Transverse colon (tissue), 4 donors: ENCODE measurements at regions not wholly inside any gene's neighbourhood (a gene's known extent, or its start where the extent isn't known, plus 50 kb on each side); places are given as distances from the start of the nearest gene placed in this dataset.

Experiments used
- DNase-seq: peaks from one replicate; pipeline ENCODE4 v3.0.0-alpha.2; 2019
- H3K27ac ChIP-seq, 4 donors: fragments of 200-600 bp; sonication (generic); 2 replicates each; pipeline ENCODE4 v1.5.1; 2016 to 2018; ENCODE audit warnings: inconsistent platforms in 4 of 4
- H3K27me3 ChIP-seq: fragments of 200-600 bp; sonication (generic); 2 replicates; pipeline ENCODE4 v1.5.1; 2017; ENCODE audit warnings: inconsistent platforms
- H3K36me3 ChIP-seq, 4 donors: fragments of 200-600 bp; sonication (generic); 2 replicates each; pipeline ENCODE4 v1.5.1; 2017 to 2019; ENCODE audit warnings: inconsistent platforms in 4 of 4
- H3K4me1 ChIP-seq, 4 donors: fragments of 200-600 bp; sonication (generic); 2 replicates each; pipeline ENCODE4 v1.5.1; 2017 to 2020; ENCODE audit warnings: inconsistent platforms in 4 of 4
- H3K4me3 ChIP-seq, 4 donors: fragments of 200-600 bp; sonication (generic); 1 replicate in 1 of 4; 2 replicates in 3 of 4; pipeline versions ENCODE4 v1.5.1 to v1.6.1; 2017 to 2019; ENCODE audit warnings: inconsistent platforms in 4 of 4
- H3K9me3 ChIP-seq, 2 donors: fragments of 200-600 bp; sonication (generic); 2 replicates each; pipeline ENCODE4 v1.5.1; 2017 to 2019; ENCODE audit warnings: inconsistent platforms in 2 of 2
- EP300 ChIP-seq: sonication (generic); formaldehyde crosslinking; IDR thresholded peaks from one replicate; pipeline ENCODE4 v1.6.1; 2017; ENCODE audit warnings: antibody characterized with exemption, low read depth
- POLR2A ChIP-seq: fragments of 450-650 bp; IDR thresholded peaks from one replicate; pipeline ENCODE4 v1.6.1; 2016; ENCODE audit warnings: antibody characterized with exemption, mild to moderate bottlenecking, moderate library complexity
- POLR2AphosphoS5 ChIP-seq, 3 donors: sonication (generic); formaldehyde crosslinking; IDR thresholded peaks; one replicate each; pipeline ENCODE4 v1.6.1; 2016; ENCODE audit warnings: antibody characterized with exemption in 3 of 3
- WGBS, 2 donors: methylation state at CpG; one replicate each; pipeline ENCODE4 v1.1.5; 2018; ENCODE audit warnings: low coverage in 1 of 2; 5-methylcytosine and 5-hydroxymethylcytosine counted together
- in situ Hi-C, 4 donors: fragments of 200-750 bp; cut with MboI; loops; one replicate each; pipeline versions ENCODE4 v1.15.0 to v1.15.1; 2017; ENCODE audit warnings: low sequenced_read_pairs in 3 of 4, low pct_ligation_motif_present in 1 of 4, low pct_unique_long_range_greater_than_20kb in 1 of 4
- intact Hi-C: fragments of 100-400 bp; cut with DNase I; formaldehyde crosslinking; loops from one replicate; pipeline ENCODE4 v1.15.1; 2023; ENCODE audit warnings: low total_unique reads
- TF ChIP-seq, protein P1 (sequence below), 5 experiments: fragments of 200-600 bp in 3 of 5; fragments of 450-650 bp in 2 of 5; sonication (generic) in 3 of 5; IDR thresholded peaks; 1 replicate in 2 of 5; 2 replicates in 3 of 5; pipeline ENCODE4 v1.5.1; 2016 to 2017; ENCODE audit warnings: antibody characterized with exemption in 5 of 5, inconsistent platforms in 3 of 5, mild to moderate bottlenecking in 2 of 5, moderate library complexity in 1 of 5

DNA sequence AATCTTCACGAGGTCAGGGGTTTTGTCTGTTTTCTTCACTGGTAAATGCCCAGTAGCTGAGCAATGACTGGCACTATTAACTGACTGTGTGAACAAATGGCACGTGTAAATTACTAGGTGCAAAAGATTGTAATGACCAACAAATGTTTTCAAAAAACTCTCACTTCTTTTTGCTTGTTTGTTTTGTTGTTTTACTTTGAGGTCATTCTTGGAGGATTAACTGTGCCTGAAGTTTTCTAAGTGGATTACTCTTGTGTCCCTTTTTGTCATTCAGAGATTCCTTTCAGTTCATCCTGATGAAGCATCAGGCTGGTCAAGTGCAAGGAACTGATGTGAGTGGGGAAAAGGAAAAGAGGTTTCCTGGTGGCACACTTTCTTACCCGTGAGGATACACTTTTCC, 74.4 kb upstream of the PPP1R3C start:
- WGBS, 2 donors, result 41 to 72% methylated on average over 3 of the region's 3 CpGs
- in situ Hi-C loops (no loop called here), intact Hi-C loops (no loop called here)
- H3K9me3 ChIP-seq, result no peaks in the 10 kb centered on the region
- no peak overlapping the region for H3K27ac ChIP-seq
- H3K4me1 ChIP-seq, result peaks cover 0 to 2% (median 0%) of the 10 kb centered on the region in 4 donors
- TF ChIP-seq POLR2A, result no peak
- TF ChIP-seq, protein P1, sequence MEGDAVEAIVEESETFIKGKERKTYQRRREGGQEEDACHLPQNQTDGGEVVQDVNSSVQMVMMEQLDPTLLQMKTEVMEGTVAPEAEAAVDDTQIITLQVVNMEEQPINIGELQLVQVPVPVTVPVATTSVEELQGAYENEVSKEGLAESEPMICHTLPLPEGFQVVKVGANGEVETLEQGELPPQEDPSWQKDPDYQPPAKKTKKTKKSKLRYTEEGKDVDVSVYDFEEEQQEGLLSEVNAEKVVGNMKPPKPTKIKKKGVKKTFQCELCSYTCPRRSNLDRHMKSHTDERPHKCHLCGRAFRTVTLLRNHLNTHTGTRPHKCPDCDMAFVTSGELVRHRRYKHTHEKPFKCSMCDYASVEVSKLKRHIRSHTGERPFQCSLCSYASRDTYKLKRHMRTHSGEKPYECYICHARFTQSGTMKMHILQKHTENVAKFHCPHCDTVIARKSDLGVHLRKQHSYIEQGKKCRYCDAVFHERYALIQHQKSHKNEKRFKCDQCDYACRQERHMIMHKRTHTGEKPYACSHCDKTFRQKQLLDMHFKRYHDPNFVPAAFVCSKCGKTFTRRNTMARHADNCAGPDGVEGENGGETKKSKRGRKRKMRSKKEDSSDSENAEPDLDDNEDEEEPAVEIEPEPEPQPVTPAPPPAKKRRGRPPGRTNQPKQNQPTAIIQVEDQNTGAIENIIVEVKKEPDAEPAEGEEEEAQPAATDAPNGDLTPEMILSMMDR (IDR thresholded peaks at IDR 0.05), result no peak
- no peak for TF ChIP-seq EP300
- TF ChIP-seq POLR2AphosphoS5 (IDR thresholded peaks at IDR 0.05), result no peak
- H3K4me3 ChIP-seq, result no peak overlapping the region
- no peaks in the 10 kb centered on the region for H3K27me3 ChIP-seq
- no peak for DNase-seq
- no peaks in the 10 kb centered on the region for H3K36me3 ChIP-seq

DNA sequence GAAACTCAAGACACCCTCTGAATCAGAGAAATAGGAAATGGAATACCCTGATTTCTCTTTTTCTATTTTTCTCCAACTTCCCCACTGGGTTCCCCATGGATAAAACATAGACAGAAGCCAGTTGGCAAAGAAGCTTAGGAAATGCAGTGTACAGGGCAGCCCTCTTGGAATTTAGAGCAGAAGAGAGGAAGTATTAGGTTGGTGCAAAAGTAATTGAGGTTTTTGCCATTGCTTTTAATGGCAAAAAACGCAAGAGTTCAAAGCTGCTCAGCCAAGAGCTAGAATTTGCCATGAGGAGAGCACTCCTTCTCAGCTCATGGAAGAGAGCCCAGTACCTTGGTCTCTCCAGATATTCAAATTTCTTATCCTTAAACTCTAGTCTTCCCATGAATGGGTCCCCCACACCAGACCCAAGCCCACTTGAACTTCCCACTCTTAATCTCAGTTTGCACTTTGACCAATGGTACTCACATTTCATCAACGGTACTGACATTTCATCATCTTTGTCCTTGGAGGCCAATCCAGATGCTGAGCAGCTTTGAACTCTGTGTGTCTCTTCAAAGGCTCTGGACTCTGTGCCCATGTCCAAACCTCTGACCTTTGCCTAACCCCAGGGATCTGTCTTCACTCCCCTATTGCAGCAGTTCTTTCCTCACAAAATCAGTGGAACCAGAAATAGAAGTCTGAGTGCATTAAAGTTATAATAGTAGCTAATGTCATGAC, 73.2 kb upstream of the PPP1R3C start:
- intact Hi-C loops (no loop called here), in situ Hi-C loops (no loop called here)
- Histone ChIP-seq H3K4me1 (peaks cover 0 to 2% (median 0%) of the 10 kb centered on the region in 4 donors), H3K36me3 (no peaks in the 10 kb centered on the region), H3K9me3 (no peaks in the 10 kb centered on the region), H3K27ac (no peak overlapping the region), H3K4me3 (no peak overlapping the region), H3K27me3 (no peaks in the 10 kb centered on the region)
- DNase-seq, result no peak
- TF ChIP-seq, protein P1 (IDR thresholded peaks at IDR 0.05), result no peak
- TF ChIP-seq POLR2AphosphoS5 (IDR thresholded peaks at IDR 0.05) (no peak), EP300 (no peak), POLR2A (no peak)
- 70 to 83% methylated on average over 2 of the region's 2 CpGs for WGBS, 2 donors

DNA sequence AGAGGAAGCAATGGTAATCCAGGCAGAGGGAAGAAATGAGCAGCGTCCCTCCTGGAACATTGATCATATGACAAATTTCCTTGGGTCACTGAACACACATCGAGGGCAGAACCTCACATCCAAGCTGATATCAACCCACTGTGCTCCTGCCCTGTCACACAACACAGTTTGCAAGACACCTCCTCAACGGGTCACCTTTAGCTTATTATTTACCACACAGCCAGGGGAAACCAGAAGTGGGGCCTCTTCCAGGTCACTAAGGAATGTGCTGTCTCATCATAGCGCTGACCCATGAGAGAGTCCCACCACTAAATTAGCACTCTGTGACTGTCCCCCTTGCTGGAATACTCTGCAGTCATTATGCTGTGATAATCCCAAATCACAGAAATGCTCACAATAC, 69.7 kb upstream of the PPP1R3C start:
- intact Hi-C loops (no loop called here), in situ Hi-C loops (no loop called here)
- DNase-seq, result no peak
- Histone ChIP-seq H3K36me3 (no peaks in the 10 kb centered on the region), H3K27me3 (no peaks in the 10 kb centered on the region), H3K4me1 (no peaks in the 10 kb centered on the region), H3K9me3 (no peaks in the 10 kb centered on the region), H3K27ac (no peak overlapping the region), H3K4me3 (no peak overlapping the region)
- WGBS, 2 donors, result 60 to 70% methylated on average over 1 to 4 of the region's 4 CpGs
- TF ChIP-seq POLR2A (no peak), POLR2AphosphoS5 (IDR thresholded peaks at IDR 0.05) (no peak), EP300 (no peak)
- TF ChIP-seq, protein P1 (IDR thresholded peaks at IDR 0.05), result no peak

DNA sequence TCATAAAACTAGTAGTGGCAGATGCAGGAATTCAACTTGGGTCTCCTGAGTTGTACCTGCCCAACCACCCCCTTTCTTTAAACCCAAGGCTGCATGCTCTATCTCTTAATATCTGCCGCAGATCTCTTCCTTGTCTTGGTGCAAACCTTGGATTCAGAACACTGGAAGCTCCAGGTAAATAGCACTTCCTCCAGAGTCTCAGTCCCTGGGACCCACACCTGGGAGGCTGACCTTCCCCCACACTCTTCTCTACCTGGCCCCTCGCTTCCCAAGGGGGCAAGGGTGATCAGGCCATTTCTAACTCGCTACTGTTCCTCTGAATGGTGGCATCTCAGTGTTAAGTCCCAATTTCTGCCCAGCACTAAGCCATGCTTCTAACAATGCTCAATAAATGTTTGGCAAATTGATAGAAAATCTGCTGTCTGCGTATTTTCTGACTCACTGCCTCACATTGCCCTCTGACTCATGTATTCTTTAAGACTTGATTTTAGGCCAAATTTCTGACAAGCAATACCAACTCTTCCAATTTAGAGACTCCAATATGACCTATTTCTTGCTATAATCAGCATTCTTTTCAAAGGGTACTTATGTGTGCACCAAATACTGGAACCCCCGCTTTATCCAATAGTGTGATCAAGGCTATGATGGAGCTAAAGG, 68.0 kb upstream of the PPP1R3C start:
- WGBS, 2 donors, result 88 to 93% methylated on average over 2 to 5 of the region's 5 CpGs
- in situ Hi-C loops, result no loop called here

More for the DNA sequence above, 68.0 kb upstream of the PPP1R3C start:
- H3K27ac ChIP-seq, result no peak overlapping the region
- no peak for DNase-seq
- intact Hi-C loops, result no loop called here
- no peak overlapping the region for H3K4me3 ChIP-seq
- no peaks in the 10 kb centered on the region for H3K27me3 ChIP-seq
- H3K4me1 ChIP-seq, result no peaks in the 10 kb centered on the region
- H3K9me3 ChIP-seq, result peaks cover 0 to 2% of the 10 kb centered on the region in 2 donors
- TF ChIP-seq EP300 (no peak), POLR2AphosphoS5 (IDR thresholded peaks at IDR 0.05) (no peak), POLR2A (no peak)
- TF ChIP-seq, protein P1 (IDR thresholded peaks at IDR 0.05), result no peak
- no peaks in the 10 kb centered on the region for H3K36me3 ChIP-seq
